ENCODE measurements at regions not wholly inside any gene's neighbourhood (a gene's known extent, or its start where the extent isn't known, plus 50 kb on each side); places are given as distances from the start of the nearest gene placed in this dataset.
"Not testable (repeated sequence)": the region's sequence is repeated elsewhere in the genome, so short reads cannot be mapped to it uniquely, and the experiment has no call there.

DNA sequence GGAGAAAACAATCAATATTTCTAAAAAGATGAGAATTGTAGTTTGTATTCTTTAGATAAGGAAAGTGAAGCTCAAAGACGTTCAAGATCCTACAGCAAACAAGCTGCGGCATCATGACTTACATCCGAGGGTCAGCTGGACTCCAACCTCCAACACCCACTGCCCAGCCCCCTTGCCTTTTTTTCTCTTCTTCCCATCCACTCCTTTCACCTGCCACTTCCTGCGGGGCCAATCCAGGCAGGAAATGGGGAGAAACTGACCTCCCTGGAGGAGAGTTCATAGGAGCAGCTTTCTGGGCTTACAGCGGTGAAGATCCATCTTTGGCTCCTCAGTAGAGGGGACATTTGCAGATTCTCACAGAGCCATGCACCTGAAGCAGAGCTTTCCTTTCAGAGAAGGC is 361.5 kb downstream of the PTPRU start:
- no peak for DNase-seq (ENCODE audit: low spot score)

DNA sequence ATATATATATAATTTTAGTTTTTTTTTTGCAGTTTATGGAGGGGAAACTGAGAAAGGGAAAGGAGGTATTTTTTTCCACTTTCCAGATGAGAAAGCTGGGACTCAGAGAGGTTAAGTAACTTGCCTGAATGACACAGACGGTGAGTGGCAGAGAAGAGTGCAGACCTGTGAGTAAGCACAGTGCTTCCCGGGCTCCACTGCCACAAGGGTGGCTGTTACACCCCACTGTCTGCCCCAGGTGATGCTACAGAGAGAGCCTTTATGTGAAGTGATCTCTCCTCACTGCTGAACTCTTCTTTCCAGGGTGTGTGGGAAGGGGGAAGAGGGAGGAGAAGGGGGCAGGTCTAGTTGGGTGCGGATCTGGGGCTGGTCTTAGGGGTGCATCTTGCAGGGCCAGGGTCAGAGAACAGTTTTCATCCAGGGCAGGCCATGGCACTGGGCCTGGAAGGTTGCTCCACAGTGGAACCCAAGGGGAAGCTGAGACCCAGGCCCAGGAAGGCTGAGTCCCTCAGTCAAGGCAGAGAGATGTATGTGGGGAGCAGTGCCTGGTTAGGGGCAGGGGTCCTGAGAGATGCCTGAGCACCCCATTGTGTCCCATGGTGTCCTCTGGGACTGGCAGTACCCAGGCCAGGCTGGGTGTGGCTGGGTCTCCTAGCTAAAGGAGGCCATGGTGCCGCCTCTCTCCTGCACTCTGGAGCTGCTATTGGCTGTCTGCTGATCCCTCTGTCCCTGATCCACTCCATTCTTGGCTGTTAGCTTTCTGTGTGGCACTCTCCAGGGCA is 357.5 kb downstream of the PTPRU start:
- DNase-seq (ENCODE audit: low spot score), result no peak

DNA sequence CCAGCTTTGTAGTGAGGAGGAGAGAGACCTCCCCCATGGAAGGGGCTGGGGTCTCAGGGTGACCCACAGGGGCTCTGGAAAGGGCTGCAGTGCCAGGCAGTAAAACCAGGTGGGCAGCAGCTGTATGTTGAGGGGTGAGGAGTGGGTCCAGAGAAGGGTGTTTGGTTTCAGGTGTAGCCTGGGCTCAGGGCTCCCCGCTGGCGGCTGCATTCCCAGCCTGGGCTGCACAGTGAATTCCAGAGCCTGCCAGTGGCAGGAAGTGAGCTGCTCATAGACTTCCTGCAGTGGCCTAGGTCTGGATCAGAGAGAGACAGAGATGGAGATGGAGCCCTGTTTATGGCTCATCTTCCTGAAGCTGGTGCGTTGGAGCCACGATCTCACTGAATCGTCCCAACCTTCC is 356.4 kb downstream of the PTPRU start:
- no peak for DNase-seq (ENCODE audit: low spot score)

DNA sequence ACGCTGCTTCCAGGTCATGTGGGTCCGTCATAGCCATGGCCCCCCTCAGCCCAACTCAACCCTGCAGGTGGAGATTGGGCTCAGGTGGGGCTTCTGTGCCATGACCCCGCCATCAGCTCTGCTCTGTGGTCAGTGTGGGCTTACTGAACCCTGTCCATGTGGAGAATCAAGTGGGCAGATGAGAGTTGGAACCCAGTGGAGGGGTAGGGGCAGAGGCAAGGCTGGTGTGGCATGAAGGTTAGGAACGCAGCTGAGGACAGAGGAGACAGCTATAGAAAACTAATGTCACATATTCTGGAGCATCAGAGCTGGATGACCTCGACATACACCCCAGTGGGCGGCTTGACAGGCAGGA is 355.9 kb downstream of the PTPRU start:
- DNase-seq (ENCODE audit: low spot score), result no peak

DNA sequence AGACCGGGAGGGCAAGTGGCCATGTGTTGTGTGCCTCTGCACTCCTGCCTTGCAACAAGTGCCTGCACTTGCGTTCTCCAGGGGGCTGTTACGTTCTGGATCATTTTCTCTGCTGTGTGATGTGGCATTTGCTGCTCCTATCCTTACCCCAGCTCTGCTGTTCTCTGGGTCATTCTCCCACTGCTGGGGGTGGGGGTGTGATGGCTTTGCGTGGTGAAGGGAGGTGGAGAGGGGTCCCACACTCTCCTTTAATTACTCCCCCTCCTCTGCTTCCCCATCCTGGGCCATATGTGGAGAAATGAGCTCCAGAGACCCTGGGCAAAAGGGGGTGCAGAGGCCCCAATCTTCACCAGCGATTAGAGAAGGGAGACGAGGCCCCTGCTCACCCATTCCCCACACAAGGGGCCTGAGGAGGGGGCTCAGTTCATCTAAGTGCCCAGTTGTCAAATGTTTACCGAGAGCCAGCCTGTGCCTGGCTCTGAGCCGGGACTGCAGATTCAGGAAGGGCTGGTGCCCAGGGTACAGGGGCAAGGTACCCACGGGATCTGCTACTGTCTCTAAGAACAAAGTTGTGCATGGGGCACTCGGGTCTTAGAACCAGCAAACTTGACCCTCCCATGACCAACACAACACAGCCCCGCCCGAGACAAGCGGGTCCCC is 355.4 kb downstream of the PTPRU start:
- no peak for DNase-seq (ENCODE audit: low spot score)

DNA sequence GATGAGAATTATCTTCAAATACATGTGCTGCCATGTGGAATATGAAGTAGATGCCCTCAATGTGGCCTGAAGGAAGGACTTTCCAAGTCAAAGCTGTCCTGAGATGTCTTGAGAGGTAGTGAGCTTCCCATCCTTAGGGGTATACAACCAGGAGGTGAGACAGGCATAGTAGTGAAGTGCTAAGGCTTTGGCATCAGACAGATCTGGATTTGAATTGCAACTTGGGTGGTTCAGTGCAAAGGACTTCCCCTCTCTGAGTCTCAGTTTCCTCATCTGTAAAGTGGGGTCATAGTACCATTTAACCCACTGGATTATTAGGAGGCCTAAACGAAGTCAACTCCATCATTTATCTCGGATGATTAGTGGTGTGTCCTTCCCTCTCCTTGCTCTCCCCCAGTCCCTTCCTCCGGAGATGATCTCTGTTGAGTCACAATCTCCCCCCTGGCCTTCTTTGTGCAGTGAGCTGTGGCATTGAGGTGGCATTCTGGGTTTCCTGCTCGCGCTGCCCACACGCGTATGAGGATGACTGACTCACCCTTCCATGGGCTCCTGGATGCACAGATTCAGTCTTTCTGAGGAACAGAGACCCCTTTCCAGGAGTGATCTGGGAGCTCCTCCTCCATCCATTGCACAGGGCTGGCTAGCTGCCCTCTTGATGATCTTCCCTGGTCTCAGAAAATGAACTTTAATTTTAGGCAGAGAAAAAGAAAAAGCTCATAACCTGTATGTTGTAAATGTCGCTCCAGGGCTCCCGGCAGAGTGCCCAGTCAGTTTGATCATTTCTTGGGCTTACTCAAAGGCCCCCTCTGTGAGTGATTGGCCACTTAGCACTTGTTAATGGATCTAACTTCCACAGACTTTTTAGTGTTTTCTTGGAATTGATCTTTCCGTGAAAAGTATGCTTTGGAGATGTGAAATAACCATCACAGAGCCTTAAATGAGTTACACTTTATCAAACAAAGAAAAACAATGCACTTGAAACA is 354.6 kb downstream of the PTPRU start:
- peak; percentile 50 for DNase-seq (ENCODE audit: low spot score)

DNA sequence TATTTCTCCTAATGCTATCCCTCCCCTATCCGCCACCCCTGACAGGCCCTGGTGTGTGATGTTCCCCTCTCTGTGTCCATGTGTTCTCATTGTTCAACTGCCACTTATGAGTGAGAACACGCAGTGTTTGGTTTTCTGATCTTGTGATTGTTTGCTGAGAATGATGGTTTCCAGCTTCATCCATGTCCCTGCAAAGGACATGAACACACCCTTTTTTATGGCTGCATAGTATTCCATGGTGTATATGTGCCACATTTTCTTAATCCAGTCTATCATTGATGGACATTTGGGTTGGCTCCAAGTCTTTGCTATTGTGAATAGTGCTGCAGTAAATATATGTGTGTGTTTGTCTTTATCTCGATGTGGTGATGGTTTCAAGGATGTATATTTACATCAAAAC is 353.4 kb downstream of the PTPRU start:
- DNase-seq (ENCODE audit: low spot score), result not testable (repeated sequence)

DNA sequence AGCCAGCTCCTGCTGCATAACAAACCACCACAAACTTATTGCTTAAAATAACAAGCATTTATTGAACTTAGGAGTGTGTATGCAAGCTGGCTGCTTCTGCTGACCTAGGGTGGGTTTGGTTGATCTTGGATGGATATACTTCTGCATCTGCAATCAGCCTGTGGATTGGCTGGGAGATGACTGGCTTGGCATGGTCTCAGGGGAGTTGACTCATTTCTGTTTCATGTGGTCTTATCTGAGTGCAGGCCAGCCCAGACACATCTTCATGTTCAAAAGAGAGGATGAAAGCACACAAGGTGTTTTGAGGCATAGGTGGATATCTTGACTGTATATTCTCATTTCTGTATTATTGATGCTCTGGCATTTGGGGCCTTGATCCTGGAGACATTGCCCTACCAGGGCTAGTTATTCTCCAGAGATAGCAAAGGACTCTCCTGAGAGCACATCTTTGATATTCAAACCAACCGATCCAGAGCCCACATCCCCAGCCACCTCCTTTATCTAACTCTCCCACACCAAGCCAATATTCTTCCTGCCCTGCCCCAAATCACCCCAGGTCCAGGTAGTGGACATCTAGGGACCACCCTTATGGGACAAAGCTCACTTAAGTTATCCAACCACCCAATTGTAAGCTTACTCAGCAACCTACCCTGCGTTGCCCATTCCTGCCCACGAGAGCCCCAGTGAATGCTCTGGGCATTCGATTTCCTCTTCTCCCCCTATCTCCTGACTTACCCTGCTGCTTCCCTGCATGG is 350.8 kb downstream of the PTPRU start:
- DNase-seq (ENCODE audit: low spot score), result no peak

DNA sequence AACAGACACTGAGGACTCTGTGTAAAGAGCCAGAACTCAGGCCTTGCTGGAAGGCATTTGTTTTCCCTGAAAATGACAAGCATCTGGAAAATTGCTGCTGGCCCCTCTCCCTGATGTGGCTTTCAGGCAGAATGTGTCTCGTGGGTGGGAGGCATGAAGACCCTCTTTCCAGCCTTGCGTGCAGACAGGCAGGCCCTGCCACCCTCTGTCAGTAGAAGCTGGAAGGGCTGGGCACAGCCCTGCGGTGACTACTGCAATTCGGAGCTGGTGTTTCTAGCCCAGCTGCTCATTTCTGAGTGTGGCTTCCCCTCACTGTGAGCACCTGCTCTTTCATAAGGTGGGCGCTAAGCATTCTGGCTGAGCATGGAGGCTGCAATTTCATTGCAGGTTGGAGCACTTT is 349.9 kb downstream of the PTPRU start:
- DNase-seq (ENCODE audit: low spot score), result no peak

DNA sequence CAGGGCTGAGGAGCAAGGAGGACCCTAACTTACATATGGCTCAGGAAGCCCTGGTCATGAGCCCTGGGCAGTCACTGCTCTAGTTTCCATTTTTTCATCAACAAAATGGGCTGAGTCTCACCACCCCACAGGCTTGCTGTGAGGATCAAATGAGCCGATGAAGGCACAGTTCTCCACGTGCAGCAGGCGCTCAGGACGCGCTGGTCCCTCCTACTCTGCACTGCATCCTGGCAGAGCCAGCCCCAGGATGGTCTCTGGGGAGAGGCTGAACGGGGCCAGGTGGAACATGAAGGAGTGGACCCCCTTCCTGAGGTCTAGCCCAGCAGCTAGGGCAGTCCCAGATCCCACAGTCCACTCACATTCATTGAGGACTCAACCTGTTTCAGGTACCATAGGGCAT is 349.3 kb downstream of the PTPRU start:
- DNase-seq (ENCODE audit: low spot score), result no peak

DNA sequence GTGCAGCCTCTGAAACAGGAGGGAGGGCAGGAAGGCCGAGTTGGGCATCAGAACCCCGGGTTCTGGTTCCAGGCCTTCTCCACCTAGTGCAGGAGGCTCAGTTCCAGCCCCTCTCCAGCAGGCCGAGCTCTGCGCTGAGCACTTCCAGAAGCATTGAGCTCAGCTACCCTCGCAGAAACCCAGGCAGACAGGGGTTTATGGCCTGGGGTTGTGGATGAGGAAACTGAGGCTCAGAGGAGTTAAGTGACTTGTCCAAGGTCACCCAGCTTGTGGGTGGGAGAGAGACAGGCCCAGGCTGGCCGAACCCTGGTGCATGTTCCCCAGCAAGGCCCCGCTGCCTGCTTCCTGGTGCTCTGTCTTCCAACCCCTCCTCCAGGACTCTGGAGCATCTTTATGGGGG is 348.9 kb downstream of the PTPRU start:
- DNase-seq (ENCODE audit: low spot score), result no peak

DNA sequence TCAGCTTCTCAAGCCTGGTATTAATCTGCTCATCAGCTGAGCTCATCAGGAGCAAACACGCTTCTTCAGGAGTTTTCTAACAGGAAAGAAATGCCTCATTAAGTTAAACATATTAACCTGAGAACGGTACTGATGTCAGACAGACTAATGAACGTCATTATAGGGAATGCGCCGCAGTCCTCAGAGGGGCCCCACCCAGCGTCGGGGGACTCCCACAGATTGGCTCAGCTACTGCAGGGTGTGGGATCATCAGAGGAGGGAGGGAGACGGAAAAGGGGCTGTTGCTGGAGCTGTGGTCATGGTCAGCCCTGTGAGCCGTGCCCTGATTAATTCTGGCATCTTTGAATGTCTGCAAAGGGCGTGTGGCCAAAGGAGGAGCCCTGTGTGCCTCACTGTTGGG is 348.5 kb downstream of the PTPRU start:
- no peak for DNase-seq (ENCODE audit: low spot score)

DNA sequence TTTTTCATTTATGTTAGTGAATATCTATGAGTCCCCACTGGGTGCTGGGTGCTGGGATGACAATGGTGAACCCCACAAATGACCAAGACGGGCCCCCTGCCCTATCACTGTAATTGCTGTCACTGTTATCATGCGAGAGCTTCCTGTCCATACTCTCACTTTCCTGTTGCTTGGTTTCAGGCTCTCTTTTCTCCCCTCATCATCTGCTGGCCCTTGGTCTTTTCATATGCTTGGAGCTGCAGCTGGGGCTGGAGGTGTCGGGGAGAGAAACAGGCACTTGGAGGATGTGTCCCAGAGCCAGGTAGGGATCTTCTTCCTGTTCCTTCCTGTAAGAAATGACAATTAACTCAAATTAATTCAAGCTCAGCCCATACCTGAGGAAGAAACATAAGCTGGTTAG is 348.0 kb downstream of the PTPRU start:
- no peak for DNase-seq (ENCODE audit: low spot score)

DNA sequence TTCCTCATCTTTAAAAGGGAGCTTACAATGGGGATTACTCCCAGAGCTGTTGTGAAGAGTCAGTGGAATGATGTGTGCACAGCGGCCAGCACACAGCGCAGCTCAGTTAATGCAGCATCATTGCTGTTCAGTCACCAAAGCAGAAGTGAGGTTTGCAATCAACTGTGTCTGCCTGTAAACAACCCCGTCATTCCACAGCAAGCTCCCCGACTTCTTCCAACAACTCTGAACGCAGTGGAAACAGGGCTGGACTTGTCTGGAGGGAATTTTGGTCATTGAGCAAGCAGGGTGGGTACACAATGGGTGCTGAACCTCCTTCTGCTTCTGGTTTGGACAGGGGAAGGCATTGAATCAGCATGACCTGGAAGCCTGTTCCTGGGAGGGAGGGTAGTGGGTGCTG is 347.4 kb downstream of the PTPRU start:
- no peak for DNase-seq (ENCODE audit: low spot score)

DNA sequence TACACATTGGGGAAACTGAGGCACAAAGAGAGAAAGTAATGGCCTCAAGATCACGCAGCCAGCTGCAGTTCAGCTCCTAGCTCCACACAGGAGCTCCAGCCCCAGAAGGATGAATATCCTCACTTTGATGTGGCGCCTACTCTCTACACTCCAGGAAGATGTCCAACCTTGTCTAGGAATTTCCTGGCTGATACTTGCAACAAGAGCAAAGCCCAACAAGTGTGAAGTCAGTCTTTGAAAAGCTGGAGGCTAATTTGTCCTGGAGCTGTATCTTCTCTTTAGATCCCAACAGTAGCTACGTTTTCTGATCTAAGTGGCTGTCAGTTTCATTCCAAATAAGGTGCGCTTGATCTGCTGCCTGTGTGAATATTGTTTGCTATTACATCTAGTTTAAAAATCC is 344.9 kb downstream of the PTPRU start:
- DNase-seq (ENCODE audit: low spot score), result no peak

DNA sequence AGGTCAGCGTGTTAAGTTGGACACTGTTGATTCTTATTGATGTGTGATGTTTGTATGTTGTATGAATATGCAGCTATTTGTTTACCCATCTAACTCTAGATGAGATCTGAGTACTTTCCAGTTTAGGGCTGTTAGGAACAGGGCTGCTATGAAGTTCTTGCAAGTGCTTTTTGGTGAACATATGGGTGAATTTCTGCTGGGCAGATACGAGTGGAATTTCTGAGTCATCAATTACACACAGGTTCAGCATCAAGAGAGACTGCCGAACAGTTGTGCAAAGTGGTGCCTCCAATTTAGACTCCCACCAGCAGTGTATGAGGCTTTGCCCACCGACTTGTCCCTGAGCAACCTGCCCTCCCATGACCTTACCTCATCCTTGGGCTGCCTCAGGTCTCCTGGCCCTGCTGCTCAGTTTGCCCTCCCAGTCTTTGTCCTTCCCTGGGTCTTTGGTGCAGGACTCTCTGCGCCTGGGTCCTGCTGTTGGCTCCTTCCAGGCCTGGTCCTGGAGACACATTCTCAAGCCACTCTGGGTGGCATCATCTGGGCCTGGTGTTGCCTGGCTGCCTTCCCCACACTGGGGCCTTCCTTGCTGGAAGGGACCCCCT is 343.6 kb downstream of the PTPRU start:
- DNase-seq (ENCODE audit: low spot score), result no peak

DNA sequence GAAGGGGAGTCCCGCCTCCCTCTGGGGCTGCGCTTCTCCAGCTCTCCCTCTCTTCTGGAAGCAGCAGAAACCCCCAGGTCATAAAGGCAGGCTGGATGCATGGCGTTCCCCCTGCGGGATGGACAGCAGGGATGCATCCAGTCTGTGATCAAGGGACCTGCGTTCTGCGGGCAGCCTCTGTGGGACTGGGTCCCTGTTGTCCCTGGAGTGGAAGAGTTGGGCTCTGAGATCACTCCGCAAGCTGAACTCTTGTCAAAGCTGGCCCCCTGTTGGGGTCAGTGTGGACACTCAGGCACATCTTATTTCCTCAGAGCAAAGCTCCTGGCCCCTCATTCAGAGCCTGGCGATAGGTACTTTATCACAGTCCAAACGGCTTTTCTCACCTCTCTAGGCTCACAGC is 341.2 kb downstream of the PTPRU start:
- DNase-seq (ENCODE audit: low spot score), result no peak

DNA sequence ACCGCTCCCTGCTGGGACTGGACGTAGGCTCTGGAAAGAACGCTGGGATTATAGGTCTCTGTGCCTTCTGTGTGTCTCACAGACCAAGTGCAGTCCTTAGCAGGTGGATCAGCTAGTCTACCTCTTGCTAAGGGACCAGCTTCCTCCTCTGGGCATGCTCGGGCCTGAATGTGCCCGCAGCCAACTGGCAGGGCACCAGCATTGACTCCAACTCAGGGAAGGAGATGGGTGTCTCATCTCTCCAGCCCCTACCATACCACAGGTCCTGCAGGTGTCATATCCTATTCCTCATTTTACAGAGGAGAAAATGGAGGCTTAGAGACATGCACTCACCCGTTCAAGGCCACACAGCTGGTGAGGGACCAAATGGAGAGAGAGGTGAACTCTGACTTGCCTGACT is 340.2 kb downstream of the PTPRU start:
- DNase-seq (ENCODE audit: low spot score), result no peak

DNA sequence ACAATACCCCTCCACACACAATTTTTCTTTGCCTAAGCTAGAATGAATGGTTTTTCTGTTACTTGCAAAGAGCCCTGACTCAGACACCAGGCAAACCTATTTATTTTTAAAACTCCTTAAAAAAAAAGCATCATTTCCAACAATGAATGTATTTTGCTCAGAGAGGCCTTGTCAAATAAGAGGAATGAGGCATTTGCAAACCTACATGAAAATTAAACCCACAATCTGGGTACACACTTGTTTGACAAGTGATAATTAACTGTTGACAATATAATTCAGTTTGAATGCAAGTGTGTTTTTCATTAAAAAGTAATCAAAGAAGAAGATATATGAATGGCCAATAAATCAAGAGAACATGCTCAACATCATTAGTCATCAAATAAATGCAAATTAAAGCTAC is 339.5 kb downstream of the PTPRU start:
- no peak for DNase-seq (ENCODE audit: low spot score)

DNA sequence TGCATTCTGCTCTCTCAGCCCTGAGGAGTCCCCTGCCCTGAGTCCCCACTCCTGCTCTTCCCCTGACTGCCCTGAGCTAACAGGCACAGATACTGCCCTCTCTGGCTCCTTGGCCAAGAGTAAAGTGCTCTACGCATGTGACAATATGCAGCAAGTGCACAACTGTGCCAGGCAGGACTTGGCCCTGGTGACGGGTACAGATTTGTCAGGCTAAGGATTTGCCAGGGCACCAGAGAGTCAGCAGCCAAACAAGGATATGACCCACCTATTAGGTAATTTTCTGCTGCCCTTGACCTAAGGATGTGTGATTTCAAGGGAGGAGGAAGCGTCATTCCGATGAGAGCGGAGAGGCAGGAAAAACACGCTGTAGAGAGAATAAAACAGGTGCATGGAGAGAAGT is 339.0 kb downstream of the PTPRU start:
- DNase-seq (ENCODE audit: low spot score), result no peak

DNA sequence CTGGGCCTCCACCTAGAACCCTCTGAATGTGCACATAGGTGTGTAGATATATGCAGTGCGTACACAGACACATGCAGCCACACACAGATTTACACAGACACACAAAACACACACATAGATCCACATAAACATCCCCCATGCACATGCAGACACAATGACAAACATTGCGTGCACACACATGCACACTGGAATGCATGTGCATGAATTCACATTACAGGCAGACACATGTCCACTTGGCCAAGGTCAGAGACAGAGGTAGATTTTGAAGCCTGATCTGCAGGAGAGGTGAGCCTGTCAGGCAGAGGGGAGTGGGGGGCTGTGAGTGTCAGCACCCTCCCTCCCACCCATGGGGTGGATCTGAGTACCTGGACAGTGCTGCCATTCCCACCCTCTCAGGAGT is 338.5 kb downstream of the PTPRU start:
- DNase-seq (ENCODE audit: low spot score), result no peak

All from H4 (cell line).